ENCODE measurements at regions not wholly inside any gene's neighbourhood (a gene's known extent, or its start where the extent isn't known, plus 50 kb on each side); places are given as distances from the start of the nearest gene placed in this dataset.

GRCh38 chr6:135594000-135594399 lies 96.5 kb upstream of the AHI1 start:
- Histone ChIP-seq H3K27me3 (no peaks in the 10 kb centered on the region), H3K4me1 (no peaks in the 10 kb centered on the region), H3K36me3 (no peaks in the 10 kb centered on the region), H3K9me3 (peaks cover 0 to 14% (median 0%) of the 10 kb centered on the region in 12 donors), H3K27ac (no peak overlapping the region), H3K4me3 (no peak overlapping the region)
- DNase-seq (no peak), ATAC-seq (no peak)
- 93 to 100% (median 97%) methylated on average over 1 of the region's 1 CpG for WGBS, 4 donors
- TF ChIP-seq POLR2A (IDR thresholded peaks at IDR 0.05), result no peak
- TF ChIP-seq, protein P1, sequence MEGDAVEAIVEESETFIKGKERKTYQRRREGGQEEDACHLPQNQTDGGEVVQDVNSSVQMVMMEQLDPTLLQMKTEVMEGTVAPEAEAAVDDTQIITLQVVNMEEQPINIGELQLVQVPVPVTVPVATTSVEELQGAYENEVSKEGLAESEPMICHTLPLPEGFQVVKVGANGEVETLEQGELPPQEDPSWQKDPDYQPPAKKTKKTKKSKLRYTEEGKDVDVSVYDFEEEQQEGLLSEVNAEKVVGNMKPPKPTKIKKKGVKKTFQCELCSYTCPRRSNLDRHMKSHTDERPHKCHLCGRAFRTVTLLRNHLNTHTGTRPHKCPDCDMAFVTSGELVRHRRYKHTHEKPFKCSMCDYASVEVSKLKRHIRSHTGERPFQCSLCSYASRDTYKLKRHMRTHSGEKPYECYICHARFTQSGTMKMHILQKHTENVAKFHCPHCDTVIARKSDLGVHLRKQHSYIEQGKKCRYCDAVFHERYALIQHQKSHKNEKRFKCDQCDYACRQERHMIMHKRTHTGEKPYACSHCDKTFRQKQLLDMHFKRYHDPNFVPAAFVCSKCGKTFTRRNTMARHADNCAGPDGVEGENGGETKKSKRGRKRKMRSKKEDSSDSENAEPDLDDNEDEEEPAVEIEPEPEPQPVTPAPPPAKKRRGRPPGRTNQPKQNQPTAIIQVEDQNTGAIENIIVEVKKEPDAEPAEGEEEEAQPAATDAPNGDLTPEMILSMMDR (IDR thresholded peaks at IDR 0.05), result no peak
- intact Hi-C loops (cut with DNase I), result loop anchor here in 1 of 10 donors (2.0 kb wide), 1 partner anchor 75 kb away; no protein-coding TSS in a partner anchor

- intact Hi-C loops (cut with DNase I), result no loop called here
- TF ChIP-seq, protein P1 (IDR thresholded peaks at IDR 0.05), result no peak
- no peak for TF ChIP-seq POLR2A (IDR thresholded peaks at IDR 0.05)
- Histone ChIP-seq H3K27me3 (no peaks in the 10 kb centered on the region), H3K36me3 (no peaks in the 10 kb centered on the region), H3K27ac (no peak overlapping the region), H3K4me3 (no peak overlapping the region), H3K9me3 (peaks cover 0 to 12% (median 0%) of the 10 kb centered on the region in 12 donors), H3K4me1 (no peaks in the 10 kb centered on the region)
- DNase-seq, result no peak
- WGBS, 4 donors, result 59 to 75% (median 72%) methylated on average over 5 of the region's 5 CpGs
- no peak for ATAC-seq
Measured at GRCh38 chr6:135600086-135600702, 102.7 kb upstream of the AHI1 start.

- intact Hi-C loops (cut with DNase I), result no loop called here
- TF ChIP-seq POLR2A (IDR thresholded peaks at IDR 0.05), result no peak
- TF ChIP-seq, protein P1 (IDR thresholded peaks at IDR 0.05), result no peak
- 75 to 81% (median 80%) methylated on average over 4 of the region's 4 CpGs for WGBS, 4 donors
Measured at GRCh38 chr6:135600931-135601330, 103.4 kb upstream of the AHI1 start.

DNA sequence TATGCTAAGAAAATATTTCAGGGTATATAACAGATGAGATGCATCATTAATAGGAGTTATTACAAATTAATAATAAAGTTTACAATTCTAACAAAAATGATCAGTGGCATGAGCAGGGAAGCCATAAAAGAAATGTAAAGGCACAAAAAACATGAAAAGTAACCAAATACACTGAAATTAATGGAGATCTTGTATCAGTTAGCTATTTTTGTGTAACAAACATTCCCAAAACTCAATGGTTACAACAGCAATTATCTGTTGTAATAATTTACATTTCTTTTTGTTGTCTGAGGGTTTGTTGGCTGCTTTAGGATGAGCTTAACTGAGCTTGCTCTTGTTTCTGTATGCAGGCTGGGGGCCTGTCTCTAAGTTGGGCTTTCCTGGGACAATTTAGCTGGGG lies 104.3 kb upstream of the AHI1 start:
- no peak for DNase-seq
- Histone ChIP-seq H3K4me1 (no peaks in the 10 kb centered on the region), H3K27ac (no peak overlapping the region), H3K4me3 (no peak overlapping the region), H3K27me3 (no peaks in the 10 kb centered on the region), H3K9me3 (peaks cover 0 to 10% (median 0%) of the 10 kb centered on the region in 12 donors), H3K36me3 (no peaks in the 10 kb centered on the region)
- TF ChIP-seq, protein P1 (IDR thresholded peaks at IDR 0.05), result no peak
- TF ChIP-seq POLR2A (IDR thresholded peaks at IDR 0.05), result no peak
- no peak for ATAC-seq
- intact Hi-C loops (cut with DNase I), result no loop called here

More at GRCh38 chr6:135600931-135601330, 103.4 kb upstream of the AHI1 start:
- H3K27ac ChIP-seq, result no peak overlapping the region
- no peak for DNase-seq
- H3K27me3 ChIP-seq, result no peaks in the 10 kb centered on the region
- no peak overlapping the region for H3K4me3 ChIP-seq
- no peaks in the 10 kb centered on the region for H3K4me1 ChIP-seq
- peaks cover 0 to 12% (median 0%) of the 10 kb centered on the region in 12 donors for H3K9me3 ChIP-seq
- no peaks in the 10 kb centered on the region for H3K36me3 ChIP-seq
- ATAC-seq, result no peak

All from heart left ventricle (tissue), 16 donors.